Left ventricle myocardium inferior (tissue), 1 donor: ENCODE measurements at regions not wholly inside any gene's neighbourhood (a gene's known extent, or its start where the extent isn't known, plus 50 kb on each side); places are given as distances from the start of the nearest gene placed in this dataset.

Experiments
- DNase-seq: peaks from one replicate; pipeline ENCODE4 v3.0.0-alpha.2; 2020
- H3K27ac ChIP-seq: fragments of 200-600 bp; replicated peaks from 2 replicates; pipeline ENCODE4 v1.8.0; 2021
- H3K27me3 ChIP-seq: fragments of 200-600 bp; 2 replicates; pipeline ENCODE4 v1.8.0; 2021; ENCODE audit warnings: low read depth
- H3K36me3 ChIP-seq: fragments of 200-600 bp; 2 replicates; pipeline ENCODE4 v1.8.0; 2021
- H3K4me1 ChIP-seq: fragments of 200-600 bp; 2 replicates; pipeline ENCODE4 v1.8.0; 2021
- H3K4me3 ChIP-seq: fragments of 200-600 bp; 2 replicates; pipeline ENCODE4 v1.8.0; 2021; ENCODE audit warnings: mild to moderate bottlenecking, moderate library complexity
- H3K9me3 ChIP-seq: fragments of 200-600 bp; replicated peaks from 2 replicates; pipeline ENCODE4 v1.8.0; 2021
- intact Hi-C: fragments of 100-400 bp; cut with micrococcal nuclease; formaldehyde crosslinking; loops from one replicate; pipeline ENCODE4 v1.11.0; 2022
- TF ChIP-seq, protein P1 (sequence below): fragments of 200-600 bp; IDR thresholded peaks from 2 replicates; pipeline ENCODE4 v1.8.0; 2021; ENCODE audit warnings: antibody characterized with exemption, mild to moderate bottlenecking, borderline replicate concordance
- donor health status: DM: no; HTN: yes; CAD: no; lungs with severe emphysema.

DNA sequence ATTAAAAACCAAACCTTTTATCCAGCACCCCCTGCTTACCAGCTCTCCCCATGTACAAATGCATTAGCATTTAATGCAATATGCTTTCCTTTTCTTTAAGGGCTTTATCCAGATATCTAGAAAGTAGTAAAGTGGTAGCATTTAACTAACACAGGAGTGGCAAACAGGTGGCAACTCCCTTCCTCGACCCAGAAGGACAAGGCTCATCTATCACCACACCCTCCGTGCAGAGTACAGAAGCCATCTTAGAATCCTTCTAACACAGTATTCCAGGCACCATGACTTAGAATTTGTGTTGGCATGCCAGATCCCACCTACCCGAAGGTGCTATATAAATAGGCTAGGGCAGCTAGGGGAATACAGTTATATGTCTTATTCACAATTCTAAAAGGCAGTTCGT lies 148.6 kb upstream of the NSMCE3 start:
- Histone ChIP-seq H3K27me3 (peaks cover 5% of the 10 kb centered on the region), H3K27ac (no peak overlapping the region), H3K36me3 (no peaks in the 10 kb centered on the region), H3K9me3 (no peaks in the 10 kb centered on the region), H3K4me3 (no peak overlapping the region), H3K4me1 (no peaks in the 10 kb centered on the region)
- DNase-seq, result no peak
- TF ChIP-seq, protein P1, sequence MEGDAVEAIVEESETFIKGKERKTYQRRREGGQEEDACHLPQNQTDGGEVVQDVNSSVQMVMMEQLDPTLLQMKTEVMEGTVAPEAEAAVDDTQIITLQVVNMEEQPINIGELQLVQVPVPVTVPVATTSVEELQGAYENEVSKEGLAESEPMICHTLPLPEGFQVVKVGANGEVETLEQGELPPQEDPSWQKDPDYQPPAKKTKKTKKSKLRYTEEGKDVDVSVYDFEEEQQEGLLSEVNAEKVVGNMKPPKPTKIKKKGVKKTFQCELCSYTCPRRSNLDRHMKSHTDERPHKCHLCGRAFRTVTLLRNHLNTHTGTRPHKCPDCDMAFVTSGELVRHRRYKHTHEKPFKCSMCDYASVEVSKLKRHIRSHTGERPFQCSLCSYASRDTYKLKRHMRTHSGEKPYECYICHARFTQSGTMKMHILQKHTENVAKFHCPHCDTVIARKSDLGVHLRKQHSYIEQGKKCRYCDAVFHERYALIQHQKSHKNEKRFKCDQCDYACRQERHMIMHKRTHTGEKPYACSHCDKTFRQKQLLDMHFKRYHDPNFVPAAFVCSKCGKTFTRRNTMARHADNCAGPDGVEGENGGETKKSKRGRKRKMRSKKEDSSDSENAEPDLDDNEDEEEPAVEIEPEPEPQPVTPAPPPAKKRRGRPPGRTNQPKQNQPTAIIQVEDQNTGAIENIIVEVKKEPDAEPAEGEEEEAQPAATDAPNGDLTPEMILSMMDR, result no peak
- intact Hi-C loops, result no loop called here

DNA sequence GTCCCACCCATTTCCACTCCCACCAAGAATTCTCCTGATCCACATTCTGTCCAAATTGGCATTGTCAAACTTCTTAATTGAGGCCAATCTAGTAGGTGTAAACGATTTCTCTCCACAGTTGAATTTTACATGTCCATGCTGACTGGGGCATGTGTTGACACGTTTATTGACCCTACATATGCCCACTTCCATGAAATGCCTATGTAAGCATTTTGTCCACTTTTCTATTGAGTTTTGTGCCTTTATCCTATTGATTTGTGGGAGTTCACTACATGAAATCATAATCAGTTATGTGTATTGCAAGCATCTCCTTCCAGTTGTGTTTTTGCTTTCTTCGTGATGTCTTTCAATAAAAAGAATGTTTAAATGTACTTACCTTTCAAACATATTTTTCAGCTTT lies 141.7 kb upstream of the NSMCE3 start:
- intact Hi-C loops, result no loop called here
- peaks cover 12% of the 10 kb centered on the region for H3K27me3 ChIP-seq
- H3K4me3 ChIP-seq, result no peak overlapping the region
- TF ChIP-seq, protein P1, result no peak
- no peak for DNase-seq
- H3K4me1 ChIP-seq, result no peaks in the 10 kb centered on the region
- H3K36me3 ChIP-seq, result no peaks in the 10 kb centered on the region
- H3K27ac ChIP-seq, result no peak overlapping the region
- no peaks in the 10 kb centered on the region for H3K9me3 ChIP-seq

DNA sequence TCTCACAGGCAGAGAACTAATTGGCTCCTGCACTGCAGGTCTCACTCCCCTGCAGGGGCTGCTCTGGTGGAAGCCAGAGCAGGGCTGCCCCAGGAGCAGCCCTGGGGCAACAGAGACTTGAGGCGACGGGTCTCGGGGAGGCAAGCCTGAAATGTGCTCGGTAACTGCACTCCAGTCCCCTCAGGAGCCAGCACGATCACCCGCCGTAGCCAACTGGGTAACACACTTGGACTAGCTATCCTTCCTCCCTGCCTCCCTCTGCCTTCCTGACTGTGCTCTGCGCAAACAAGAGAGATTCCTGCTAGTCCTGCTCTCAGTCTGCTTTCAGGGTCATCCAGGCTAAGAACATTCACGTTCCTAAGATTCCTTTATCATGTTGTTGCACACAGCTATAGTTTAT lies 140.7 kb upstream of the NSMCE3 start:
- H3K27me3 ChIP-seq, result peaks cover 12% of the 10 kb centered on the region
- DNase-seq, result no peak
- H3K4me1 ChIP-seq, result no peaks in the 10 kb centered on the region
- H3K36me3 ChIP-seq, result no peaks in the 10 kb centered on the region
- intact Hi-C loops, result no loop called here
- H3K9me3 ChIP-seq, result no peaks in the 10 kb centered on the region
- TF ChIP-seq, protein P1, result no peak
- no peak overlapping the region for H3K27ac ChIP-seq
- no peak overlapping the region for H3K4me3 ChIP-seq

DNA sequence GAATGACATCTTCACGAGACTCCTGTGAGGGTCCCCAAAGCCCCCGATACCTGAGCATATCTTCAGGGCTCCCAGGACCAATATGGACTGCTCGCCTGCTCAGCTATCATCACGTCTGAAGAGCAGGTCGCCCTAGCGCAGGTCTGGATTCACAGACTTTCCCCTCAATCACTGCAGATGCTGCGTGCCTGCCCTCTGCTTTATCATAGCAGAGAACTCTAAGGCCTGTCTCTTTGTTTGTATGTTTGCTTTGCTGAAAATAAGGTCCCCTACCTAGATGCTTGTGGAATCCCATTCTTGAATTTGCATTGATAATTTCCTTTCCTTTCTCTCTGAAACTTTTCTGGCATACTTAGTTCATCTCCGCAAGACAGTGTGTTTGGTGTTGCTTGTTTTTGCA lies 140.3 kb upstream of the NSMCE3 start:
- Histone ChIP-seq H3K4me1 (no peaks in the 10 kb centered on the region), H3K4me3 (no peak overlapping the region), H3K27me3 (peaks cover 12% of the 10 kb centered on the region), H3K36me3 (no peaks in the 10 kb centered on the region), H3K9me3 (no peaks in the 10 kb centered on the region), H3K27ac (no peak overlapping the region)
- TF ChIP-seq, protein P1, result no peak
- DNase-seq, result no peak
- intact Hi-C loops, result no loop called here

DNA sequence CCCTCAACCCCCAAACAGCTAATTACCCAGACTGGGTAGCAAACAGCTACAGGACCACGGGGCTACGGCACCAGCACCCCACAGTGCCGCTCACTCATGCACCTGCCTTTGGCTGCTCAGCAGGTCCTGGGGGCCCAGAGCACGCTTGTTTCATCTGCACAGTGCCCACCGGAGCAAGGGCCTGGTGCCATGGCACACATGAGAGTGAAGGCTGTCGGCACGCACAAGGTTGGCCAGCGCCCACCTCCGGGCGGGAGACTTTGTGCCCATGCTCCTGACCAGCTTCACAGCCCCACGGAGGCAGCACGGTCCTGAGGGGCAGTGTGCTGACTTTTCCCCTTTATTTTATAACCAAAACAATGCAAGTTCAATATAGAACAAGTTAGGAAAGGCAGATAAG lies 135.9 kb upstream of the NSMCE3 start:
- TF ChIP-seq, protein P1, result no peak
- Histone ChIP-seq H3K4me1 (no peaks in the 10 kb centered on the region), H3K27ac (no peak overlapping the region), H3K4me3 (no peak overlapping the region), H3K27me3 (peaks cover 38% of the 10 kb centered on the region), H3K36me3 (no peaks in the 10 kb centered on the region), H3K9me3 (no peaks in the 10 kb centered on the region)
- DNase-seq, result no peak
- intact Hi-C loops, result no loop called here

DNA sequence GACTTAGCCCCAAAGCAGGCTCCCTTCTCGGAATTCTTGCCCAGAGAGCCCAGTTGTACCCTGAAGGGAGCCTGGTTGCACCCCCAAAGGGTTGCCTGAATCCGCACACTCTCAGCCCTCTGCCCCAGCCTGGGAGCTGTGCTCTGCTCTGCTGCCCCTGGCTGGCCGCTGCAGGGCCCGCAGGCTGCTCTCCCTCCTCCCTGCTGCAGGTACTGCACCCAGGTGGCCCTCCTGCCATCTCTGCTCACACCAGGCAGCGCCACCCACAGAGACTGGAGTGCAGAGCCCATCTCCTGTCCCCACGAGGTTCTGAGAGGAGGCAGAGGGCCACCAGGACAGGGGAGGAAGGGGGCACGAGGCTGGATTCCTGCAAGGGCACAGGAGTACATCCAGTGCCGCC lies 134.2 kb upstream of the NSMCE3 start:
- H3K4me1 ChIP-seq, result no peaks in the 10 kb centered on the region
- no peaks in the 10 kb centered on the region for H3K36me3 ChIP-seq
- TF ChIP-seq, protein P1, result no peak
- no peak for DNase-seq
- no peaks in the 10 kb centered on the region for H3K9me3 ChIP-seq
- intact Hi-C loops, result no loop called here
- H3K27ac ChIP-seq, result no peak overlapping the region
- H3K27me3 ChIP-seq, result peaks cover 47% of the 10 kb centered on the region
- H3K4me3 ChIP-seq, result no peak overlapping the region
